ENCODE measurements at regions not wholly inside any gene's neighbourhood (a gene's known extent, or its start where the extent isn't known, plus 50 kb on each side); places are given as distances from the start of the nearest gene placed in this dataset.

GRCh38 chr2:217356142-217356541 is 496.3 kb upstream of the TNP1 start:
- ChIA-PET CTCF (no interaction called here), POLR2A (no interaction called here), RAD21 (ENCODE audit: unreplicated experiment) (no interaction called here), SMC1A (ENCODE audit: uncharacterized antibody, unreplicated experiment) (interaction anchor here (0.7 kb wide), 1 partner anchor 153 kb away, joined by 3 read pairs; no protein-coding TSS in a partner anchor)
- intact Hi-C loops (cut with micrococcal nuclease; ENCODE audit: unreplicated experiment): no loop called here
- no peaks in the 10 kb centered on the region; the same call in 2 of the 3 replicates for H3K9me3 ChIP-seq (replicated peaks; ENCODE audit: control insufficient read depth, insufficient read depth, low read length)
- no peak for FAIRE-seq
- no peak overlapping the region for H2AFZ ChIP-seq (ENCODE audit: control insufficient read depth, low read depth, low read length)
- no peak overlapping the region for H3K9ac ChIP-seq (ENCODE audit: control insufficient read depth, insufficient read depth, low read length)
- no peaks in the 10 kb centered on the region for H3K79me2 ChIP-seq (ENCODE audit: control insufficient read depth, insufficient read depth, low read length)
- no peak overlapping the region for H3K27ac ChIP-seq (ENCODE audit: control insufficient read depth, insufficient read depth)
- H4K20me1 ChIP-seq (ENCODE audit: control insufficient read depth, insufficient read depth): no peaks in the 10 kb centered on the region
- TF ChIP-seq SRF (IDR thresholded peaks at IDR 0.05; ENCODE audit: low read depth in 2 of 2, low read length in 2 of 2) (no peak), RELB (IDR thresholded peaks at IDR 0.05; ENCODE audit: low read depth) (no peak), WRNIP1 (IDR thresholded peaks at IDR 0.05; ENCODE audit: borderline replicate concordance, low read depth, low read length) (no peak), MXI1 (IDR thresholded peaks at IDR 0.05; ENCODE audit: low read depth, low read length) (no peak), IRF5 (IDR thresholded peaks at IDR 0.05; ENCODE audit: borderline replicate concordance) (no peak), CREB1 (IDR thresholded peaks at IDR 0.05; ENCODE audit: low read depth) (no peak), PKNOX1 (IDR thresholded peaks at IDR 0.05) (no peak), CHD4 (IDR thresholded peaks at IDR 0.05) (no peak), EZH2 (IDR thresholded peaks at IDR 0.05; ENCODE audit: borderline replicate concordance, control insufficient read depth, low read depth, low read length) (no peak), KAT2A (conservative IDR thresholded peaks at IDR 0.05; ENCODE audit: control insufficient read depth, low read depth, low read length) (no peak), SMC3 (IDR thresholded peaks at IDR 0.05; ENCODE audit: borderline replicate concordance, low read length) (no peak), CBFB (IDR thresholded peaks at IDR 0.05; ENCODE audit: low read depth) (no peak), RAD51 (IDR thresholded peaks at IDR 0.05) (no peak)
- H3K27me3 ChIP-seq (replicated peaks in 1 of 2; ENCODE audit: control insufficient read depth in 2 of 2, insufficient read depth in 2 of 2, low read length in 1 of 2): no peaks in the 10 kb centered on the region
- WGBS (ENCODE audit: insufficient coverage, insufficient replicate concordance, low lambda C conversion rate, missing lambda C conversion rate): 40% methylated on average over 1 of the region's 1 CpG
- H3K4me2 ChIP-seq (ENCODE audit: control insufficient read depth, insufficient read depth): no peak overlapping the region
- H3K4me3 ChIP-seq: no peak overlapping the region
- no peaks in the 10 kb centered on the region for H3K36me3 ChIP-seq (ENCODE audit: control insufficient read depth in 2 of 2, insufficient read depth in 2 of 2, low read length in 1 of 2)
- ATAC-seq: no peak
- no peaks in the 10 kb centered on the region for H3K4me1 ChIP-seq (ENCODE audit: control insufficient read depth, insufficient read depth, low read length)
- BruUV-seq (replicated peaks): no TSS peak
- DNase-seq (ENCODE audit: low read depth, low spot score): no peak
- in situ Hi-C loops (cut with MboI): no loop called here

Measured in GM12878 (cell line).